Muscle of leg (tissue), 3 donors: ENCODE measurements at regions not wholly inside any gene's neighbourhood (a gene's known extent, or its start where the extent isn't known, plus 50 kb on each side); places are given as distances from the start of the nearest gene placed in this dataset.

ENCODE experiments used
- DNase-seq: peaks from one replicate; pipeline ENCODE4 v3.0.0; 2013
- H3K27ac ChIP-seq: one replicate; pipeline ENCODE4 v1.5.1; 2013; ENCODE audit warnings: mild to moderate bottlenecking, low read length, control low read depth
- H3K27me3 ChIP-seq: one replicate; pipeline ENCODE4 v1.6.1; 2013; ENCODE audit warnings: low read length; ENCODE audit not compliant: control insufficient read depth, insufficient read depth
- H3K36me3 ChIP-seq: one replicate; pipeline ENCODE4 v1.6.1; 2013; ENCODE audit warnings: low read length; ENCODE audit not compliant: control insufficient read depth, insufficient read depth
- H3K4me1 ChIP-seq: one replicate; pipeline ENCODE4 v1.6.1; 2013; ENCODE audit warnings: low read length; ENCODE audit not compliant: control insufficient read depth, insufficient read depth
- H3K4me3 ChIP-seq: one replicate; pipeline ENCODE4 v1.5.1; 2013; ENCODE audit warnings: low read length, control low read depth
- H3K9me3 ChIP-seq: replicated peaks from 2 replicates; pipeline ENCODE4 v1.6.1; 2013; ENCODE audit warnings: low read depth, low read length; ENCODE audit not compliant: control insufficient read depth
- WGBS: methylation state at CpG from one replicate; pipeline ENCODE4 v1.1.5; 2013; ENCODE audit warnings: missing lambda C conversion rate; ENCODE audit not compliant: insufficient coverage; 5-methylcytosine and 5-hydroxymethylcytosine counted together

- Histone ChIP-seq H3K36me3 (no peaks in the 10 kb centered on the region), H3K27me3 (no peaks in the 10 kb centered on the region), H3K4me3 (no peak overlapping the region), H3K9me3 (no peaks in the 10 kb centered on the region), H3K27ac (no peak overlapping the region), H3K4me1 (no peaks in the 10 kb centered on the region)
- WGBS: no CpG with 5 or more reads among the region's 5 CpGs
- no peak for DNase-seq
Observed at GRCh38 chr11:127738771-127739286, 738.3 kb upstream of the KIRREL3 start.

- no peak overlapping the region for H3K27ac ChIP-seq
- WGBS: no CpG with 5 or more reads among the region's 2 CpGs
- no peak overlapping the region for H3K4me3 ChIP-seq
- H3K9me3 ChIP-seq: no peaks in the 10 kb centered on the region
- no peaks in the 10 kb centered on the region for H3K4me1 ChIP-seq
- DNase-seq: no peak
- no peaks in the 10 kb centered on the region for H3K36me3 ChIP-seq
- no peaks in the 10 kb centered on the region for H3K27me3 ChIP-seq
Observed at GRCh38 chr11:127737499-127737898, 736.9 kb upstream of the KIRREL3 start.

GRCh38 chr11:127733552-127733951 lies 733.0 kb upstream of the KIRREL3 start:
- 18% methylated on average over 2 of the region's 4 CpGs for WGBS
- peak; percentile 38 for DNase-seq
- H3K27ac ChIP-seq: no peak overlapping the region
- no peak overlapping the region for H3K4me3 ChIP-seq
- H3K36me3 ChIP-seq: no peaks in the 10 kb centered on the region
- no peaks in the 10 kb centered on the region for H3K9me3 ChIP-seq
- no peaks in the 10 kb centered on the region for H3K4me1 ChIP-seq
- H3K27me3 ChIP-seq: no peaks in the 10 kb centered on the region

- Histone ChIP-seq H3K36me3 (no peaks in the 10 kb centered on the region), H3K9me3 (no peaks in the 10 kb centered on the region), H3K27me3 (no peaks in the 10 kb centered on the region), H3K27ac (no peak overlapping the region), H3K4me3 (no peak overlapping the region), H3K4me1 (no peaks in the 10 kb centered on the region)
- WGBS: no CpG with 5 or more reads among the region's 1 CpG
- DNase-seq: no peak
Observed at GRCh38 chr11:127726367-127726766, 725.8 kb upstream of the KIRREL3 start.

- Histone ChIP-seq H3K36me3 (no peaks in the 10 kb centered on the region), H3K27ac (no peak overlapping the region), H3K9me3 (no peaks in the 10 kb centered on the region), H3K27me3 (no peaks in the 10 kb centered on the region), H3K4me1 (no peaks in the 10 kb centered on the region), H3K4me3 (no peak overlapping the region)
- WGBS: no CpG with 5 or more reads among the region's 1 CpG
- DNase-seq: no peak
Observed at GRCh38 chr11:127723714-127724113, 723.1 kb upstream of the KIRREL3 start.

GRCh38 chr11:127713226-127713625 lies 712.7 kb upstream of the KIRREL3 start:
- DNase-seq: no peak
- no CpG with 5 or more reads among the region's 2 CpGs for WGBS
- Histone ChIP-seq H3K36me3 (no peaks in the 10 kb centered on the region), H3K27me3 (no peaks in the 10 kb centered on the region), H3K27ac (no peak overlapping the region), H3K4me3 (no peak overlapping the region), H3K9me3 (no peaks in the 10 kb centered on the region), H3K4me1 (no peaks in the 10 kb centered on the region)

GRCh38 chr11:127711748-127712147 lies 711.2 kb upstream of the KIRREL3 start:
- Histone ChIP-seq H3K27me3 (no peaks in the 10 kb centered on the region), H3K9me3 (no peaks in the 10 kb centered on the region), H3K4me3 (no peak overlapping the region), H3K27ac (no peak overlapping the region), H3K4me1 (no peaks in the 10 kb centered on the region), H3K36me3 (no peaks in the 10 kb centered on the region)
- DNase-seq: no peak
- WGBS: 90% methylated on average over 4 of the region's 6 CpGs

GRCh38 chr11:127710831-127711230 lies 710.3 kb upstream of the KIRREL3 start:
- no peak for DNase-seq
- no peak overlapping the region for H3K27ac ChIP-seq
- no peaks in the 10 kb centered on the region for H3K36me3 ChIP-seq
- H3K4me1 ChIP-seq: no peaks in the 10 kb centered on the region
- H3K9me3 ChIP-seq: no peaks in the 10 kb centered on the region
- H3K4me3 ChIP-seq: no peak overlapping the region
- no peaks in the 10 kb centered on the region for H3K27me3 ChIP-seq
- 75% methylated on average over 1 of the region's 1 CpG for WGBS

GRCh38 chr11:127709960-127710359 lies 709.4 kb upstream of the KIRREL3 start:
- no CpG with 5 or more reads among the region's 3 CpGs for WGBS
- DNase-seq: no peak
- Histone ChIP-seq H3K4me3 (no peak overlapping the region), H3K9me3 (no peaks in the 10 kb centered on the region), H3K27me3 (no peaks in the 10 kb centered on the region), H3K36me3 (no peaks in the 10 kb centered on the region), H3K27ac (no peak overlapping the region), H3K4me1 (no peaks in the 10 kb centered on the region)

- Histone ChIP-seq H3K27me3 (no peaks in the 10 kb centered on the region), H3K4me3 (no peak overlapping the region), H3K36me3 (no peaks in the 10 kb centered on the region), H3K27ac (no peak overlapping the region), H3K4me1 (no peaks in the 10 kb centered on the region), H3K9me3 (no peaks in the 10 kb centered on the region)
- WGBS: no CpG with 5 or more reads among the region's 3 CpGs
- no peak for DNase-seq
Observed at GRCh38 chr11:127693686-127694085, 693.1 kb upstream of the KIRREL3 start.

- no peak overlapping the region for H3K27ac ChIP-seq
- no peaks in the 10 kb centered on the region for H3K9me3 ChIP-seq
- H3K4me3 ChIP-seq: no peak overlapping the region
- H3K36me3 ChIP-seq: no peaks in the 10 kb centered on the region
- H3K4me1 ChIP-seq: no peaks in the 10 kb centered on the region
- no CpG with 5 or more reads among the region's 4 CpGs for WGBS
- no peaks in the 10 kb centered on the region for H3K27me3 ChIP-seq
- peak; percentile 14 for DNase-seq
Observed at GRCh38 chr11:127683321-127683720, 682.8 kb upstream of the KIRREL3 start.
